Neural progenitor cell (in vitro differentiated cells): ENCODE measurements at regions not wholly inside any gene's neighbourhood (a gene's known extent, or its start where the extent isn't known, plus 50 kb on each side); places are given as distances from the start of the nearest gene placed in this dataset.

ENCODE experiments used
- DNase-seq: peaks from one replicate; pipeline ENCODE4 v3.0.0-alpha.2; 2016; ENCODE audit warnings: low spot score
- H2AFZ ChIP-seq: fragments of 200-600 bp; sonication (generic); replicated peaks from 2 replicates; pipeline ENCODE4 v1.6.1; 2016; ENCODE audit warnings: antibody characterized with exemption
- H3F3A ChIP-seq: fragments of 200-600 bp; sonication (generic); 2 replicates; pipeline ENCODE4 v1.6.1; 2016; ENCODE audit warnings: antibody characterized with exemption, low read depth
- H3K27ac ChIP-seq: fragments of 200-600 bp; sonication (generic); 2 replicates; pipeline ENCODE4 v1.5.1; 2016; ENCODE audit warnings: mild to moderate bottlenecking
- H3K27me3 ChIP-seq: fragments of 200-600 bp; sonication (generic); 2 replicates; pipeline ENCODE4 v1.6.1; 2016; ENCODE audit warnings: mild to moderate bottlenecking, moderate library complexity
- H3K36me3 ChIP-seq: fragments of 200-600 bp; sonication (generic); 2 replicates; pipeline ENCODE4 v1.5.1; 2016
- H3K4me1 ChIP-seq: fragments of 200-600 bp; sonication (generic); 2 replicates; pipeline ENCODE4 v1.6.1; 2016; ENCODE audit warnings: mixed run types
- H3K4me2 ChIP-seq: fragments of 200-600 bp; sonication (generic); 2 replicates; pipeline ENCODE4 v1.6.1; 2016
- H3K4me3 ChIP-seq: fragments of 200-600 bp; sonication (generic); 2 replicates; pipeline ENCODE4 v1.5.1; 2016
- H3K79me2 ChIP-seq: fragments of 200-600 bp; sonication (generic); 2 replicates; pipeline ENCODE4 v1.6.1; 2016; ENCODE audit warnings: low read depth
- H3K9ac ChIP-seq: fragments of 200-600 bp; sonication (generic); 2 replicates; pipeline ENCODE4 v1.6.1; 2016
- H3K9me3 ChIP-seq: fragments of 200-600 bp; sonication (generic); 2 replicates; pipeline ENCODE4 v1.5.1; 2016; ENCODE audit warnings: low read depth
- H4K20me1 ChIP-seq: fragments of 200-600 bp; sonication (generic); 2 replicates; pipeline ENCODE4 v1.6.1; 2016; ENCODE audit warnings: low read depth
- H3K27ac Mint-ChIP-seq: 3 replicates; pipeline ENCODE4 v1.8.0; 2021; ENCODE audit warnings: mixed read lengths
- H3K27me3 Mint-ChIP-seq: 2 replicates; pipeline ENCODE4 v1.8.0; 2022; ENCODE audit warnings: low read depth, mild to moderate bottlenecking, inconsistent platforms, moderate library complexity, mixed read lengths; ENCODE audit not compliant: insufficient read depth
- H3K36me3 Mint-ChIP-seq: 3 replicates; pipeline ENCODE4 v1.8.0; 2021; ENCODE audit warnings: mixed read lengths
- H3K4me1 Mint-ChIP-seq: 3 replicates; pipeline ENCODE4 v1.8.0; 2021; ENCODE audit warnings: mixed read lengths
- H3K4me3 Mint-ChIP-seq: 3 replicates; pipeline ENCODE4 v1.8.0; 2021; ENCODE audit warnings: mild to moderate bottlenecking, moderate library complexity, mixed read lengths
- H3K9me3 Mint-ChIP-seq: 3 replicates; pipeline ENCODE4 v1.8.0; 2020; ENCODE audit warnings: mixed read lengths
- EZH2 ChIP-seq: fragments of 200-600 bp; sonication (generic); IDR thresholded peaks from 2 replicates; pipeline ENCODE4 v1.6.1; 2017; ENCODE audit warnings: antibody characterized with exemption, mild to moderate bottlenecking, moderate library complexity
- EZH2phosphoT487 ChIP-seq: fragments of 200-600 bp; sonication (generic); IDR thresholded peaks from 2 replicates; pipeline ENCODE4 v1.6.1; 2017; ENCODE audit warnings: antibody characterized with exemption
- TF ChIP-seq, protein P1 (sequence below): fragments of 200-600 bp; sonication (generic); IDR thresholded peaks from 2 replicates; pipeline ENCODE4 v1.5.1; 2017; ENCODE audit warnings: antibody characterized with exemption, mild to moderate bottlenecking

DNA sequence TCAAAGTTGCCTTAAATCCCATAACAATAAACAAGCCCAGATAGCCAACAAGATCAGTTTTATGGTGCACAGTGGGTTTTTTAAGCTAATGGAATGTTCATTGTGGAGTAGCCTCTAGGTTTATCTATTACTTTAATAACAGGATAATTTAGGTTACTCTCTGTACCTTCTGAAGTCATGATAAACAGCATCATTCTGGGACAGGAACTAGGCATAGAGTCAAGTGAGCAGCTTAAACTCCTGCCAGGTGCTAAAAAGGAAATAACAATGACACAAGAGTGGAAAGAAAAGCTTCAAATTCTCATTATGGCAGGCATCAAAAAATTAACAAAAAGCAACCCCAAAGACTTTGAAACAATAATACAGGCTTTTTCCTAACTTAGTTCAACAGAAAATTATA is 228.8 kb downstream of the HACE1 start:
- Mint-ChIP-seq H3K27me3 (no peaks in the 10 kb centered on the region), H3K9me3 (peaks cover 3% of the 10 kb centered on the region)
- no peaks in the 10 kb centered on the region for H4K20me1 ChIP-seq

DNA sequence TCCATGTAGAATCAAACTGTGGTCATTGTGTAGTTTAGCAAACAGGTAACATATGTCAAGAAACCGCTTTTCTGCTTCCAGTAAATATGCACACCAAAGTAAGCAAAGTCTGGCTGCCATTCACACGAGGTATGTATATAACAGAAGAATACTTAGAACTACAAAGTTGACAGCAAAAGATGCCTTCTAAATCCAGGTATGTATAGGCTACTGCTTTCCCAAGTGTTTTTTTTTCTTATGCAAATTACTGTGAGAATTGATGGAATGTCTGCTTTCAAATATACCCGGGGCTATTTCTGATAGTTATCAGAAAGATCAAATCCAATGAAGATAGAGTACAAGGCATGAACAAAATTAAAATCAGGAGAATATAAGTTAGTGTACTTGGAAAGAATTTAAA is 229.2 kb downstream of the HACE1 start:
- no peak overlapping the region for H3K9ac ChIP-seq
- Mint-ChIP-seq H3K4me3 (no peak overlapping the region), H3K27me3 (no peaks in the 10 kb centered on the region), H3K9me3 (peaks cover 3% of the 10 kb centered on the region), H3K27ac (no peak overlapping the region), H3K4me1 (no peaks in the 10 kb centered on the region), H3K36me3 (no peaks in the 10 kb centered on the region)
- no peak overlapping the region for H3K27ac ChIP-seq
- no peak overlapping the region for H3K4me3 ChIP-seq
- no peaks in the 10 kb centered on the region for H3K4me1 ChIP-seq
- H3K36me3 ChIP-seq, result no peaks in the 10 kb centered on the region
- no peaks in the 10 kb centered on the region for H4K20me1 ChIP-seq
- H2AFZ ChIP-seq, result no peak overlapping the region
- no peaks in the 10 kb centered on the region for H3K79me2 ChIP-seq
- DNase-seq, result no peak
- H3K4me2 ChIP-seq, result no peak overlapping the region
- H3K9me3 ChIP-seq, result no peaks in the 10 kb centered on the region
- no peaks in the 10 kb centered on the region for H3F3A ChIP-seq
- no peaks in the 10 kb centered on the region for H3K27me3 ChIP-seq
- TF ChIP-seq, protein P1, sequence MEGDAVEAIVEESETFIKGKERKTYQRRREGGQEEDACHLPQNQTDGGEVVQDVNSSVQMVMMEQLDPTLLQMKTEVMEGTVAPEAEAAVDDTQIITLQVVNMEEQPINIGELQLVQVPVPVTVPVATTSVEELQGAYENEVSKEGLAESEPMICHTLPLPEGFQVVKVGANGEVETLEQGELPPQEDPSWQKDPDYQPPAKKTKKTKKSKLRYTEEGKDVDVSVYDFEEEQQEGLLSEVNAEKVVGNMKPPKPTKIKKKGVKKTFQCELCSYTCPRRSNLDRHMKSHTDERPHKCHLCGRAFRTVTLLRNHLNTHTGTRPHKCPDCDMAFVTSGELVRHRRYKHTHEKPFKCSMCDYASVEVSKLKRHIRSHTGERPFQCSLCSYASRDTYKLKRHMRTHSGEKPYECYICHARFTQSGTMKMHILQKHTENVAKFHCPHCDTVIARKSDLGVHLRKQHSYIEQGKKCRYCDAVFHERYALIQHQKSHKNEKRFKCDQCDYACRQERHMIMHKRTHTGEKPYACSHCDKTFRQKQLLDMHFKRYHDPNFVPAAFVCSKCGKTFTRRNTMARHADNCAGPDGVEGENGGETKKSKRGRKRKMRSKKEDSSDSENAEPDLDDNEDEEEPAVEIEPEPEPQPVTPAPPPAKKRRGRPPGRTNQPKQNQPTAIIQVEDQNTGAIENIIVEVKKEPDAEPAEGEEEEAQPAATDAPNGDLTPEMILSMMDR, result no peak
- TF ChIP-seq EZH2, result no peak
- TF ChIP-seq EZH2phosphoT487, result no peak

More for the DNA sequence above, 228.8 kb downstream of the HACE1 start:
- H3K4me1 Mint-ChIP-seq, result no peaks in the 10 kb centered on the region
- no peak overlapping the region for H3K27ac Mint-ChIP-seq
- no peaks in the 10 kb centered on the region for H3K27me3 ChIP-seq
- H3K9me3 ChIP-seq, result no peaks in the 10 kb centered on the region
- TF ChIP-seq EZH2 (no peak), EZH2phosphoT487 (no peak)
- TF ChIP-seq, protein P1, result no peak
- no peak overlapping the region for H3K27ac ChIP-seq
- no peak overlapping the region for H3K9ac ChIP-seq
- no peak for DNase-seq
- H3K4me1 ChIP-seq, result no peaks in the 10 kb centered on the region
- H2AFZ ChIP-seq, result no peak overlapping the region
- H3K4me3 ChIP-seq, result no peak overlapping the region
- H3K36me3 Mint-ChIP-seq, result no peaks in the 10 kb centered on the region
- no peaks in the 10 kb centered on the region for H3K36me3 ChIP-seq
- H3F3A ChIP-seq, result no peaks in the 10 kb centered on the region
- no peaks in the 10 kb centered on the region for H3K79me2 ChIP-seq
- H3K4me2 ChIP-seq, result no peak overlapping the region
- H3K4me3 Mint-ChIP-seq, result no peak overlapping the region

DNA sequence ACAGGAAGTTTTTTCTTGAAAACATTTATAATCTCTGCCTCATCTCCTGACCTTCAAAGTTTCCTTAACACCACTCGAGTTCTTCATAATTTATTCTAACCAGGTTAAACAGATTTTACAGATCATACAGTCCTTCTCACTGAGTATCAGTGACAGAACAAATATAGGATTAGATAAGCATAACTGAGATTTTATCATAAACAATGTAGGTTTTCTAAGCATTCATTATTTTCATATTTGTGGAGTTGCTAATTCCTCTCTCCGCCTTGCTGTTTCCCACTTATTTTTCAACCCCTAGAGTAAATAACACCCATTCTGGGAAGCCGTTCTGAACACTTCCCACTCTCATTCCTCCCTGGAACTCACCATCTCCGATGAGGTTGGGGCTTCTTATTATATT is 229.9 kb downstream of the HACE1 start:
- peaks cover 3% of the 10 kb centered on the region for H3K9me3 Mint-ChIP-seq
- Histone ChIP-seq H3F3A (no peaks in the 10 kb centered on the region), H4K20me1 (no peaks in the 10 kb centered on the region), H3K4me1 (no peaks in the 10 kb centered on the region), H3K27ac (no peak overlapping the region), H3K9me3 (no peaks in the 10 kb centered on the region), H2AFZ (no peak overlapping the region), H3K27me3 (no peaks in the 10 kb centered on the region), H3K36me3 (no peaks in the 10 kb centered on the region), H3K79me2 (no peaks in the 10 kb centered on the region), H3K4me2 (no peak overlapping the region), H3K9ac (no peak overlapping the region), H3K4me3 (no peak overlapping the region)
- H3K4me1 Mint-ChIP-seq, result no peaks in the 10 kb centered on the region
- TF ChIP-seq, protein P1, result no peak
- TF ChIP-seq EZH2 (no peak), EZH2phosphoT487 (no peak)
- H3K4me3 Mint-ChIP-seq, result no peak overlapping the region
- no peak for DNase-seq
- H3K27me3 Mint-ChIP-seq, result no peaks in the 10 kb centered on the region
- no peaks in the 10 kb centered on the region for H3K36me3 Mint-ChIP-seq
- no peak overlapping the region for H3K27ac Mint-ChIP-seq
